IPS-15b (cell line): ENCODE measurements at regions not wholly inside any gene's neighbourhood (a gene's known extent, or its start where the extent isn't known, plus 50 kb on each side); places are given as distances from the start of the nearest gene placed in this dataset.

Experiments used
- H3K27me3 ChIP-seq: one replicate; pipeline ENCODE4 v1.6.1; 2013; ENCODE audit warnings: low read length; ENCODE audit not compliant: control insufficient read depth, insufficient read depth
- H3K36me3 ChIP-seq: one replicate; pipeline ENCODE4 v1.6.1; 2013; ENCODE audit warnings: low read length; ENCODE audit not compliant: control insufficient read depth, insufficient read depth
- H3K4me1 ChIP-seq: one replicate; pipeline ENCODE4 v1.6.1; 2013; ENCODE audit warnings: mild to moderate bottlenecking, low read length; ENCODE audit not compliant: control insufficient read depth, insufficient read depth
- H3K4me3 ChIP-seq: one replicate; pipeline ENCODE4 v1.5.1; 2013; ENCODE audit warnings: low read depth, low read length
- H3K9ac ChIP-seq: one replicate; pipeline ENCODE4 v1.6.1; 2013; ENCODE audit warnings: low read depth, mild to moderate bottlenecking, low read length
- H3K9me3 ChIP-seq: one replicate; pipeline ENCODE4 v1.6.1; 2013; ENCODE audit warnings: mild to moderate bottlenecking, low read length; ENCODE audit not compliant: control insufficient read depth, insufficient read depth

DNA sequence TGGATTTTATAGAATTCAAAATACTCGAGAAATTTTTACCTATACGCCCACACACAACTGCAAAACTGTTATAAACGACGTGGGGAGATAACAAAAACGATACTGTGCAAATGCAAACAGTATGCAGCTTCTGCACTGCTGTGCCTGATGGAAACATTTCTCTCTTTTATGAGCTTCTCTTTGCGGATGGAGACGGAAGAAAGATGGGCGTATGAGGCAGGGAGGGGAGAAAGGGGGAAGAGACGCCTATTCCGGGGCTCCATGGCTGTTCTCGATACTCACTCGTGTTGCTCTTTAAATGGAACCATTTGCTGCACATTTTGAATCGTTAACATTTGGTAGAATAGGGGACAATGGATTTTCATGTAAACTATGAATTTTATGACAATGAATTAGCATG lies 69.1 kb upstream of the EXOC2 start:
- Histone ChIP-seq H3K4me3 (no peak overlapping the region), H3K9me3 (no peaks in the 10 kb centered on the region), H3K9ac (no peak overlapping the region), H3K36me3 (no peaks in the 10 kb centered on the region), H3K4me1 (no peaks in the 10 kb centered on the region), H3K27me3 (no peaks in the 10 kb centered on the region)

DNA sequence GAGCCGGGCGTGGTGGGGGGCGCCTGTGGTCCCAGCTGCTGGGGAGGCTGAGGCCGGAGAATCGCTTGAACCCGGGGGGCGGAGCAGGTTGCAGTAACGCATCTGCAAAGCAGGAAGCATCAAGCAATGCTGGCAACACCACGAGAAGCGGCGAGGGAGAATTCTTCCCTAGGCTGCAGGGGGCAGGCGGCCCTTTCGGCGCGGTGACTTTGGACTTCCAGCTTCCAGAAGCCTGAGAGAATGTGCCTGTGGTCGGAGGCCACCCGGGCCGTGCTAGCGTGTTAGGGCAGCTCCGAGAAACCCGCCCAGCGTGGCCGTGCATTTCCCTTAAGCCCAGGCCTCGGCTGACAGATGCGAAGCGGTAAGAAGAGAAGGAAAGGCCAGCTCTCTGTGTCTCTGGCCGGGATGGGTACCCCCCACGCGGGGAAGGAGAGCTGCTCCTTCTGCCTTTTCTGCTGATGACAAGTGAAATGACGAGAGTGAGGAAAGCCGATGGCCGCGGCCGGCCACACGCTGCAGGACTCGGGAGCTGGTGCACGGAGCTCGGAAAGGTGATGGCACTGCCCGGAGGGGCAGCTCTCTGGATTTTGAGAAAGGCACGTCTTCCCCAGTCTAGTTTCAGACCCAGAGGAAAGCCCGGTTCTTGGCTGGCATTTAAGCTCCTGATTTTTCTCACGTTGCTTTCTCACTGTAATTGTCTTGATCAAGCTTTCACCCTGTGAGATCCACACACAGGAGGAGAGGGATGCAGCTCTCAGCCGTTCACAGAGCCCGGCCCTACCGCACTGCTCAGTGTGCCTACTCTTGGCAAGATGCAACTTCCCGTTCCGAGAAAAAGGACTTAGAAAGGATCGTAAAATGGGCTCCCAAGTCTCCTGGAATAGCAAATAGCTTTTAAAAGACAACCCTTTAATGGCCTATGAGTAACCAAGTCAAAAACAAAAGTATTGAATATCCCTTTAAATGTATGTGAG lies 68.3 kb upstream of the EXOC2 start:
- no peak overlapping the region for H3K4me3 ChIP-seq
- no peaks in the 10 kb centered on the region for H3K27me3 ChIP-seq
- no peaks in the 10 kb centered on the region for H3K4me1 ChIP-seq

DNA sequence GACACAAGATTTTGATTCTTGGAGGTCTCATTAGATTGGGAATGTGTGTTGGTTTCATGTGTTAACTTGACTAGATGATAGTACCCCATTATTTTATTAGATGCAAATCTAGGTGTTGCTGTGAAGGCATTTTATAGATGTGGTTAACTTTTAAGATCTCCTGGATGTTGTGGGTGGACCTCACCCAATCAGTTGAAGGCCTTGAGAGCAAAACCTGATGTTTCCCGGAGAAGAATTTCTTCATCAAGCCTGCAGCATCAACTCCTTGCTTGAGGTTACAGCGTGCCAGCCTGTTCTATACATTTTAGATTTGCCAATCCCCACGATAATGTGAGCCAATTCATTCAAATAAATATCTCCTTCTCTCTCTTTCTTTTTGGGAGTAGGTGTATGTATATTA lies 66.8 kb upstream of the EXOC2 start:
- no peaks in the 10 kb centered on the region for H3K9me3 ChIP-seq
- no peak overlapping the region for H3K9ac ChIP-seq
- H3K4me3 ChIP-seq, result no peak overlapping the region
- no peaks in the 10 kb centered on the region for H3K4me1 ChIP-seq
- no peaks in the 10 kb centered on the region for H3K36me3 ChIP-seq
- H3K27me3 ChIP-seq, result no peaks in the 10 kb centered on the region

More for the DNA sequence above, 68.3 kb upstream of the EXOC2 start:
- H3K9me3 ChIP-seq, result no peaks in the 10 kb centered on the region
- no peak overlapping the region for H3K9ac ChIP-seq
- H3K36me3 ChIP-seq, result no peaks in the 10 kb centered on the region

DNA sequence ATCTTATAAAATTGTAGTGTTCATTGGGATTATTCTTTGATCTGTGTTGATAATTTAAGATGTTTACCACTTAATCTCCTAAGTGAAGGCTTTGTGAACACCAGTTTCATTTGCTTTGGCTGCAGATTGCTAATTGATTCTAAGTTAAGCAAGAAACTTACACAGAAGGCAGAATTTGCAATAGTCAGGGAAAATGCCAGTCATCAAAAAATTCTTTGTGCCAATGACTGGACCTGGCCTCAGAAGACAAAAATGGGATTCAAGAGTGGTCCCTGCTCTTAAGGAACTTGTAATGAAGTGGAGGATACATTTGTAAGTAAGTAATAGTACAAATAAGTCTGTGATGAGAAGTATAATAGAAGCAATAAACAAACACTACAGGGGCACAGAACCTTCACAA lies 63.3 kb upstream of the EXOC2 start:
- Histone ChIP-seq H3K9ac (no peak overlapping the region), H3K4me3 (no peak overlapping the region), H3K9me3 (no peaks in the 10 kb centered on the region), H3K36me3 (no peaks in the 10 kb centered on the region), H3K27me3 (no peaks in the 10 kb centered on the region), H3K4me1 (no peaks in the 10 kb centered on the region)

DNA sequence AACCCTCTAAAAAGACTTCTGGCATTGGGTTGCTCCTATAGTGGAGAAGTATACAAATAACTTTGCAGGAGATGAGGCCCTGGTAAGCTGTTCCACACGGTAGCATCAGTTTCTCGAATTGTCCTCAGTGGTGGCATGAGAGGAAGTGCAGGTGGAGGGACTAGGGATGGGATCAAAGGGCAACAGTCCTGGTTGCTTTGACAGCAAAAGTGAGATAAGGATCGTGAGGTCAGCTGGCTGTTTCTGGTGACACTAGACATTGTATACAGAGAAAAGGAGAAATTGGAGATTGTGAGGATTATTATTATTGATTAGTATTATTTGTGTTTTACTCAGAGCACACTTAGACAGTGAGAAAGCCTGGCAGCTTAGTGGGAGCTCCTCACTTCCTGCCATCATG lies 61.3 kb upstream of the EXOC2 start:
- H3K9ac ChIP-seq, result no peak overlapping the region
- H3K4me1 ChIP-seq, result no peaks in the 10 kb centered on the region
- H3K9me3 ChIP-seq, result no peaks in the 10 kb centered on the region
- H3K4me3 ChIP-seq, result no peak overlapping the region
- no peaks in the 10 kb centered on the region for H3K27me3 ChIP-seq
- no peaks in the 10 kb centered on the region for H3K36me3 ChIP-seq

DNA sequence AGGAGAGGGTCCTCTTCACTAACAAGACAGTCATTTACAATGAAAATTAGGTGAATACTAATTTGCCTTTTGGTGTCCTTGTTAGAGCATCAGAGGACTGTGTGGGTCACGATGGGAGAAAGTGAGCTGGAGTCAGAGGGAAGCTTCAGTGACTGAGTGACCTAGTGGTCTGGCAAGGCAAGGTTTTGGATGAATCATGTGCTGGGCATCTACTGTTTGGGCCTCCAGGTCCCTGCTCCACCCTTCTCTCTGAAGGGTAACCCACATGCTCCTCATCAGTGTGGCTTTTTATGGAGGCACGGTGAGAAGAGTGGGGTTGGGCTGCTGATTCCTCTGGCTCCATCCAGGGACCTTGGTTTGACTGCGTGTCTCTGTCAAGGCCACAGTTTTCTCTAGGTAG lies 60.5 kb upstream of the EXOC2 start:
- no peak overlapping the region for H3K9ac ChIP-seq
- H3K4me3 ChIP-seq, result no peak overlapping the region
- H3K27me3 ChIP-seq, result no peaks in the 10 kb centered on the region
- H3K36me3 ChIP-seq, result no peaks in the 10 kb centered on the region
- no peaks in the 10 kb centered on the region for H3K9me3 ChIP-seq
- no peaks in the 10 kb centered on the region for H3K4me1 ChIP-seq

DNA sequence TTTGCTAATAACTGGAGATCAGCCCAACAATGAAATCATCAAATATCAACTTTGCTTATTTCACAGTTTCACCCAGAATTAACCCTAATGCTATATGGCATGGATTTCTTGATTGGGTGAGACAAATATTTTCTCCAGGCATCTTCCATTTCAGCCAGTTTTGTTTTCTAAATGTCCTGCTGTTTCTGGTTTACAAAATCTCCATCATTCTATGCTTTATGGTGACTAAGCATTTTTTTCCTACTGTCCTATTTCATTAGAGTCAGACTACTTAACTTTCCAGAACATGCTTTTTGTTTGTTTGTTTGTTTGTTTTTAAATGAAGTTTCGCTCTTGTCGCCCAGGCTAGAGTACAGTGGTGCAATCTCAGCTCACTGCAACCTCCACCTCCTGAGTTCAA lies 59.5 kb upstream of the EXOC2 start:
- H3K27me3 ChIP-seq, result no peaks in the 10 kb centered on the region
- H3K9me3 ChIP-seq, result no peaks in the 10 kb centered on the region
- no peaks in the 10 kb centered on the region for H3K4me1 ChIP-seq
- no peaks in the 10 kb centered on the region for H3K36me3 ChIP-seq
- H3K4me3 ChIP-seq, result no peak overlapping the region
- H3K9ac ChIP-seq, result no peak overlapping the region

DNA sequence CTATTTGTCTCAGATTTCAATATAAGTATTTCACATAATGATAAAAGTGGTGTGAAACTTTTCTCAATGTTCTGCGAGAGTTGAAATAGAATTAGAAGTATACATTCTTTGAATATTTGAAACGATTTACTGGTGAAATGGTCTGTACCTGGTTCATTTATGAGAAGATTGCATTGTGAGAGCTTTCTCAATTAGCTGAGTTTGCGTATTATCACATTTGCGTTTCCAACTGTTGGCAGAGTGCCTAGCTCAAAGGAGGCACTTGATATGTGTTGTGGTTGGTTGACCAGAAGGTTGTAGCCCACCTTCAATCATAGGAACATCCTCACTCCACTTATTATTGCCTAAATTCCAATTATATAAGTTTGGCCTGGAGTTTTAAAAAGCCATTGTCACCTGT lies 58.8 kb upstream of the EXOC2 start:
- H3K9ac ChIP-seq, result no peak overlapping the region
- H3K4me1 ChIP-seq, result no peaks in the 10 kb centered on the region
- no peaks in the 10 kb centered on the region for H3K9me3 ChIP-seq
- no peak overlapping the region for H3K4me3 ChIP-seq
- H3K36me3 ChIP-seq, result no peaks in the 10 kb centered on the region
- no peaks in the 10 kb centered on the region for H3K27me3 ChIP-seq

DNA sequence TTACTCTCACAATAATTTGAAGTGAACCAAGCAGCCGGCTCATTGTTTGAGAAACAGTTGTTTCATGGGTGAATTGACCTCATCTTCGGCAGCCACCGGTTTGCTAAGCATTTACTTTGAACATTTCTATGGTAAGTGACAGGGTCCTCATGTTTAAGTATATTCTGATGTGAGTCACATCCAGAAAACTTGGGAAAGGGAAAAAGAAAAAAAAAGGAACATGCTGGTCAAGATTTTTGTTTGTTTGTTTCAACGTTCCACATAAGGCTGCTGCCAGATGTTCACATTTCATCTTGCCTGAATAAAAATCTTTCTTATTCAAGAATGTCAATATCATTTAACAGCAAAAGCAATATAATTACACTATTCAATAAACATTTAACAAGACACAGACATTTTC lies 55.0 kb upstream of the EXOC2 start:
- no peaks in the 10 kb centered on the region for H3K9me3 ChIP-seq
- no peaks in the 10 kb centered on the region for H3K27me3 ChIP-seq
- no peaks in the 10 kb centered on the region for H3K36me3 ChIP-seq
- no peak overlapping the region for H3K9ac ChIP-seq
- no peaks in the 10 kb centered on the region for H3K4me1 ChIP-seq
- H3K4me3 ChIP-seq, result no peak overlapping the region

DNA sequence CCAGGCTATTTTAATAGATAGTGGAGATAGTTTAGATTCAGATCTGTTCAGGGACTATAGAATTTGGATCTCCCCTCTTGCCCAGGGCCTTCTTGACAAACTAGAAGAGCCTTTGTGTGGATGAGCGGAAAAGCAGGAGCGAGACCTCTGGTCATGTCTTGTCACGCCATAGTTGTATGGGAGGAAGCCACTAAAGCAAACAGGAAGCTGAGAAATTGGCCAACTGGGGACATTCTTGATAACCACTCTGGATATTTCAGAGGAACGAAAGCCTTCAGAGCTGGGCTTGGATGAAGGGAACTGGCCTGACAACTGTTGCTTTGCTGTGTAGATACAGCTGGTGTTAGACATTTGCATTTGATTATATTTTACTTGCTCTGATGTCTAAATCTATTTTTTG lies 54.1 kb upstream of the EXOC2 start:
- Histone ChIP-seq H3K27me3 (no peaks in the 10 kb centered on the region), H3K4me1 (no peaks in the 10 kb centered on the region), H3K9ac (no peak overlapping the region), H3K4me3 (no peak overlapping the region), H3K9me3 (no peaks in the 10 kb centered on the region), H3K36me3 (no peaks in the 10 kb centered on the region)

DNA sequence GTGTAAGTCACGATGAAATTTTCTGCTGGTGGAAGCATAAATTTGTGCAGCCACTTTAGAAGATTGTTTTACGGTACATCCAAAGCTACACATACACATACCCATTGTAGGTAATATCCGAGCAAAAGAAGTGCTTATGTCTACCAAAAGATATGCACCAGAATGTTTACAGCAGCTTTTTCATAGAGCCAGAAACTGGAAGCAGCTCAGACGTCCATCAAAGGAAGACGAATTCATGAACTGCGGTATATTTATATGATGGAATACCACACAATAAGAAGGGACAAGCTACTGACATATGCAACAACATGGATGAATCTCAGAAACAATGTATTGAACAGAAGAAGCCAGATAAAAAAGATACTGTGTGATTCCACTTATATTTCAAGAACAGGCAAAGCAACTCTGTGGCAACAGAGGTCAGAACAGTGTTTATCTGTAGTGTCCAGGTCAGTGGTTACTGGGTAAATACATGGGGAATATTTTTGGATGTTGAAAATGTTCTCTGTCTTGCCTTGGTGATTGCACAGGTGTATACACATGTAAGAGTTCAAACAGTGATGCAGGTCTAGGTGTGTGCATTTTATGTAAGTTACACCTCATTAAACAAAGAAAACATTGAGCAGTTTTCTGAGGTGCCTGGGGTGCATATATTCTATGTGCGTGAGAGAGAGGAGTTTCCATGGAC lies 51.9 kb upstream of the EXOC2 start:
- H3K27me3 ChIP-seq, result no peaks in the 10 kb centered on the region

More for the DNA sequence above, 51.9 kb upstream of the EXOC2 start:
- no peak overlapping the region for H3K4me3 ChIP-seq
- no peaks in the 10 kb centered on the region for H3K36me3 ChIP-seq
- H3K9ac ChIP-seq, result no peak overlapping the region
- no peaks in the 10 kb centered on the region for H3K9me3 ChIP-seq
- H3K4me1 ChIP-seq, result no peaks in the 10 kb centered on the region
